Nucleus accumbens (tissue), 56 donors: ENCODE measurements at regions not wholly inside any gene's neighbourhood (a gene's known extent, or its start where the extent isn't known, plus 50 kb on each side); places are given as distances from the start of the nearest gene placed in this dataset.

Experiments used
- DNase-seq, 56 donors: peaks; one replicate each; lab custom pipeline; 2025; lab: John Stamatoyannopoulos, UW

DNA sequence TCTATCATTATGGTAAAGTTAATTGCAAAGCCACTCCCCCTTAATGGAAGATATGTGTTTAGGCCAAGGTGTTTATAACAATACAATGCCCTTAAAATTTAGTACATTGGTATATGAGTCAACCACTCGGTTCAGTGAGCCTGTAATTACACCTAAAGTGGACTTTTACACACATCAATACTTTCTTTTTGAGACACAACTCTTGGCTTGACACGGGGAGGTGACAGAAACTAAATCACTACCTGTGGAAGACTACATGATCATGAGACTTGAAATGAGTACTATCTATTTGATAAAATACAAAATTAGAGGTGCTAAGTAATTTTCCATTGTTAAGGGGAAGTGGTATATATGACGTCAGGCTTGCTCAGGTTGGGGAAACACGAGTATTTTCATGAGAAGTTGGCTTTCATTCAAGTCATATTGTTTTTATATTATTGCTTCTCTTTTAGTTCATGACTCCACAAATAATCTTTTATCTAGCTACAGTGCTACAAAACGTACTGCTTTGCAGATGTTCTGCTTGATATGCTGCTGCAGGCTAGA is 918.3 kb downstream of the ARAP2 start:
- DNase-seq: no peak

DNA sequence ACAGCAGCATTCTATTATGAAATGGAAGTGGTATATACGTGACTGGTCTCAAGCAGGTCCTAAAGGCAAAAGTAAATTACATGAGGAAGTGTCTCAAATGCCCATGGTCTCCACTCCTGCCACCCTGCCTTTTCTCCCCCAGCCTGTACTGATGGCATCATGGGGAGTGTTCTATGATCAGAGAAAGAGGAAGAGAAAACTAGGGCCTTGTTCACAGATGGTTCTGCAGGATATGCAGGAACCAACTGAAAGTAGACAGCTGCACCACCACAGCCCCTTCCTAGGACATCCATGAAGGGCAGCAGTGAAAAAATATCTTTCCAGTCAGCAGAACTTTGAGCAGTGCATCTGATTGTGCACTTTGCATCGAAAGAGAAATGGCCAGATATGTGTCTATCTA is 901.5 kb downstream of the ARAP2 start:
- DNase-seq: no peak

DNA sequence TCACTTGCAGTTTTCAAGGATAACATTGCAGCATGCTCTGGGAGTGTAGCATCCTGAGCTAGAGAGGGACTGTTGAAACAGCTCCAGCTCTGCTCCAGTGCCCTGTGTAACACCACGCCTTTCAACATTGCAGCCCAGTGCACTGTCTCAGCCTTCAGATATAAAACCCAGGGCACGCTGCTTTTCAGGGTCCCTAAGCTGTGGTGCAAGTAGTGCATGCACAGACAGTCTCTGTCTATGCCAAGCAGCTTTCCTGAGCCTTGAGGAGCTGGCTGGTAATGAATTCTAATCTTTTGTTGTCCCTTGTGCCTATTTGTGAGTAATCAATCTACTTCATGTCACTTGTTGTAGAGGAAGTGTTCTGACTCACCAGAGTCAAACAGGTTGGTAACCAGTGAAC is 897.0 kb downstream of the ARAP2 start:
- no peak for DNase-seq

DNA sequence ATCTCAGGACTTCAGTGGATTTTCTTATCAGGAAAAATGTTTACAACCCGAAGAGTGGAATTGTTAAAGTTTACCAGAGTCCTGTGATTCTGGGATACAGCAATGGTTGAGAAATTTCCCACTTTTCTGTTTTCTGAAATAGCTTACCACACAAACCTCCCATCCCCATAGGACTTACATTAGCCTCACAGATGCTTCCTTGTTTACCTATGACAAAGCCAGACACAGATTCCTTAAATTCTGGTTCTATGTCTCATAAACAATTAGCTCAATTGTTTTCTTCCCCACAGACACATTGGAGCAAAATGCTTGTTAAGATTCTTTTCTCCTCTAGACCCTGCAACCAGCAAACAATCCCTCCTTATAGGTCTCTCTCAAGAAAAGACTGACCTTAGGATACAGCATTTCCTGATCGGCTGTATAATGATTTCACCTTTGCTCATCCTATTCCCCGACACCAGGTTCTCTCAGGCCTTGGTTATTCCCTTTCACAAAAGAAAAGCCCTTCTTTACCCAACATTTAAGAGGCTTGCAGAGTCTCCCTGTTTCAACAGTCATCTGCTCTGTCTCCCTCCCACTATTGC is 886.2 kb downstream of the ARAP2 start:
- DNase-seq: no peak

DNA sequence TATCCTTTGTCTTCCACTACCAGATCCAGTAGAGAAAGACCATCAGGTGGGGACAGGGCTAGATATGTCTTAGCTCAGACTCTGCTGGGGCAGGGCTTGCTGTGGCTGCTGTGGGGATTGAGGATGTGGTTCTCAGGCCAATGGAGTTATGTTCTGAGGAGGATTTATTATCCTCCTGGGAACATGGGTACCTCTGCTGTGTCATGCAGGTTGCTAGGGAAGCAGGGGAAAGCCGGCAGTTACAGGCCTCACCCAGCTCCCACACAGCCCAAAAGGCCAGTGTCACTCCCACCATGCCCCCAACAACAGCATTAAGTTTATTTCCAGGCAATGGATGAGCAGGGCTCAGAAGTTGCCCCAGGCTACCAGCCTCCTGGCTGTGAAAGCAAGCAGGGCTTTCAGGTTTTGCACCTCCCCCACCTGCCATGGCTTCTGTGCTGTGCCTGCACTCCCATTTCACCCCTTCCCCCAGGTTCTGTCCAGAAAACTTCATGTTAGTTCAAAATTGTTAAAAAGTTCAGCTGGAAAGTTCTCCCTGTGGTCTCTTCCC is 879.9 kb downstream of the ARAP2 start:
- no peak for DNase-seq

DNA sequence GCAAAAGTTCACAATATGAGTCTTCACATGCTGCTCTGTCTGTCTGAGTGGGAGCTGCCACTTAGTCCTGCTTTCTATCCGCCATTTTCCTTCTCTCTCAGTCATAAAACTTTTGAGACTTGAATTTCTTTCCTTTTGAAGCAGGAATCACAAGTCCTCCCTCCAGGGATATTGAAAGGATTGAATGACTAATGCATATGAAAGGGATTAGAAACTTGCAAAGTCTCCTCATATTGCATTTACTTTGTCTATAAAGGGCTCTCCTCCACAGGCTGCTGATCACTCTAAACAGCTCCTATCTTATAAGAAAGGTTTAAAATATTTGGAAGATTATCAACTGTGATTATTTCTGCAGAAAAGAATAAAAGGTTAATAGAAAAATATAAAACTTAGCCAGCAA is 879.1 kb downstream of the ARAP2 start:
- no peak for DNase-seq

DNA sequence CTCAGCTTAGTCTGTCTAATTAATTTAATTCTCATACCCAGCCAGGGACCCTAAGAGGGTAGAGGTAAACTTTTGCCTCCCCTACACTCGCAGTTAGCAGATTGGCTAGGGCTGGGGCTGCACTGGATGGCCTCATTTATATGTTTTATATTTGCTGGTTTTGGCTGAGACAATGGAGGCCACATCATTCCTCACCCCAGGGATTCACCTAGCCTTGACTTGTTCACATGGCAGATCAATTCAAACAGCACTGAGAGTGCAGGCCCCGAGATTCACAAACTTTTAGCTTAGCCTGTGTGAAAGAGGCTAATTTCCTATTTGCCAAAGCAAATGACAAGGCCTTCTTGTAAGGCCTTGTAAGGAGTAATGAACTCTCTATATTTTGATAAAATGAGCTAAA is 844.4 kb downstream of the ARAP2 start:
- DNase-seq: no peak

DNA sequence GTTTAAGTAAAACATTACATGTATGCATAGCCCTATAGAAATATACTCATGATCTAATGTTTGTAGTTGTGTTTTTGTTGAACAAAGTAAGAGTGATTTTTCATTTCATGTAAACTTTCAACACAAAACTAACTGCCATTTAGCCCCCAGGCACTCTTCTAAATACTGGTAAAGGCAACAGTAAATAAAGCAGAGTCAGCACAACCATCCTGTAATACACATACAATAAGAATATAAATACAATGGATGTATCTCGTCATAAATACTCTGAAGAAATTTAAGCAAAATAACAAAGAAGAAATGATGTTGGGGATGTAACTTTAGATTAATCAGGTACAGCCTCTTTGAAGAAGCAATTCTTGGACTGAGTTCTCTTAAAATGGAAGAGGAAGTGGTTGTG is 821.2 kb downstream of the ARAP2 start:
- no peak for DNase-seq

DNA sequence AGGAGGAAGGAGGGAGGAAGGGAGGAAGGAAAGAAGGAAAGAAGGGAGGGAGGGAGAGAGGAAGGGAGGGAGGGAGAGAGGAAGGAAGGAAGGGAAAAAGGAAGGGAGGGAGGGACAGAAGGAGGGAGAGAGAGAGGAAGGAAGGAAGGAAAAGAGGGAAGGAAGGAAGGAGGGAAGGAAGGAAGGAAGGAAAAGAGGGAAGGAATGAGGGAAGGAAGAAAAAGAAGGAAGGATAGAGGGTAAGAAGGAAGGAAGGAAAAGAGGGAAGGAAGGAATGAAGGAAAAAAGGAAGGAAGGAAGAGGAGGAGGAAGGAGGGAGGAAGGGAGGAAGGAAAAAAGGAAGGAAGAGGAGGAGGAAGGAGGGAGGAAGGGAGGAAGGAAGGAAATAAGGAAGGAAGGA is 796.8 kb downstream of the ARAP2 start:
- no peak for DNase-seq

DNA sequence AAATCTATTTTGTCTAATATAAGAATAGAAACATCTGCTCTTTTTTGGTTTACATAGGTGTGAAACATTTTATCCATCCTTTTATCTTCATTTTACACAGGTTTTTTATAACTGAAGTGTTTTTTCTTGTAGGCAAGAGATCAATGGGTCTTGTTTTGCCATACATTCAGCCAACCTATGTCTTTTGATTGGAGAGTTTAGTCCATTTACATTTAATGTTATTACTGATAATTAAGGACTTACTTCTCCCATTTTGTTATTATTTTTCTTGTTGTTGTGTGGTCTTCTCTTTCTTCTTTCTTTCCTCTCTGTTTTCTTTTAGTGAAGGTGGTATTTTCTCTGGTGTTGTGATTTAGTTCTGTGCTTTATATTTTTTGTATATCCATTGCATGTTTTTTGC is 785.3 kb downstream of the ARAP2 start:
- no peak for DNase-seq

DNA sequence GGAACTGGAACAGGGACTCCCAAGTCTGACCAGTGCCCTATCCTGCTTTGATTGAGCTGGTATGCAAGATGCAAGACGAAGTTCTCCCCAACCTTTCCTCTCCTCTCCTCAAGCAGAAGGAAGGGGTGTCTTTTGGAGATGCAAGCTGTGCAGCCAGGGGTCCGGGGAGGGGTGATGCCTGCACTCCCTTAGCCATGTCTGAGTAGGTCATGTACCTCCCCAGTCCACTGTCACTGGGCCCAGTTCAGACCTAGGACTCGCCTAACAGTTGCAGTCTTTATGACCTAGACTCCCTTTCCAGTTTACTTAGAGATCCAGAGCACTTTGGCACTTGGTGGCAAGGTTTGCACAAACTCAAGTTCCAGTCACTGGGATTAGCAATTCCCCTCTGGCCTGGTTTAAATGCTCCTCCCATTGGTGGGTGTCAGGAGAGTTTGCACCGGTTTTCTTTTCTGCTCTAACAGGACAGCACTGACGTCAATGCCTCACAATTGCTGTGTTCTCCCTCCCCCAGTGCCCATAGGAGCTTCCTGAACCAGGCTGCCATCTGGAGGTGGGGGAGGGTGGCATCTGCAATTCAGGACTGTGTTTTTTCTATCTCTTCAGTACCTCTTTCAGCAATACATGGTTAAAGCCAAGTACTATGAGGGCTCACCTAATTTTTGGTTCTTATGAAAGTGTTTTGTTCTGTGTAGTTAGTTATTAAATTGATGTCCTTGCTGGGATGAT is 782.2 kb downstream of the ARAP2 start:
- peak in 4 of 56 donors; percentile 3 to 11 (median 6) for DNase-seq

DNA sequence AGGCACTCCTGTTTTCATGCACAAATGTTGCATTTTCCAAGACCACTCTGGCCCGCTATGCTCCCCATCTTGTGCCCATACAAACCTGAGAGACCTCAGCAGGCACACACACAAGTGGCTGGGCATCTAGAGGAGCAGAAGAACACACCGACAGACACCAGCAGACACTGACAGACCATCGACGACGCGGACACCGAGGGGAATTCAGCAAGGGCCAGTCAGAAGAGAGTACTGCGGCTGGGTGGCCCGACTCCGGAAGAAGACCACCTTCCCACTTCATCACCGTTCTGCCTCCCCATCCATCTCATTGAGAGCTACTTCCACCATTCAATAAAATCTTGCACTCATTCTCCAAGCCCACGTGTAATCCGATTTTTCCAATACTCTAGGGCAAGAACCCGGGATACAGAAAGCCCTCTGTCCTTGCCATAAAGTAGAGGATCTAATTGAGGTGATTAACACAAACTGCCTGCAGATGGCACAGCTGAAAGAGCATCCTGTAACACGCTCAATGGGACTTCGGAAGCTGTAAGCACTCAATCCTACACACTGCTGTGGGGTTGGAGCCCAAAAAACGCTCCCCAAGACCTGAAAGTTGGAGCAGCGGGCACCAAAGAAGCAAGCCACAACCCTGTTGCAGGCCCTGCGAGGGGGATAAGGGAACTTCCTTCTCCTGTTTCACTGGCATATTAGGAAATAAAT is 780.9 kb downstream of the ARAP2 start:
- peak in 4 of 56 donors; percentile 1 to 11 (median 5) for DNase-seq

DNA sequence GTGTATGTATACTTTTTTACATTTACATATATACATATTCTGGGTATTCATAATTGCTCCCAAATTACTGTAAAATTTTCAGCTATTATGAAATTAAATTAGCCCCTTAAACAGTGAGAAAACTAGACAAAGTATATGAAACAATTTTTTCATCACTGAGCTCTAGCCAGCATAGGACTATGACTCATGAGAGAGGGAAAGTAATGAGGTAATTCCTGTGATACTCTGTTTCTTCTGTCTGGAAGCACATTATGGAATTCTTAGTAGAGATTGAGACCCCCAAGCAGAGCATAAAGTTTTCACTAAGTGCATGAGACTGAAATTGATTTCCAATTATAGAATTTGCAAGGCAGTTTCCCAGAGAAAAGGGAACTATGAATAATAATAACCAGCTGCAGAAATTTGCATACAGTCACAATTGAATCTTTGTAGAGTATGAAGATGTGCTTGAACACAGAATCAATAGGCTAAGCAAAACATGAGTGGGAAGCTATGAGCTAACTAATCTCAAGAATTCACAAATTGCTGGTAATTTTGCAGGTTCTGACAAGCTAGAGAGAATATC is 779.3 kb downstream of the ARAP2 start:
- no peak for DNase-seq

DNA sequence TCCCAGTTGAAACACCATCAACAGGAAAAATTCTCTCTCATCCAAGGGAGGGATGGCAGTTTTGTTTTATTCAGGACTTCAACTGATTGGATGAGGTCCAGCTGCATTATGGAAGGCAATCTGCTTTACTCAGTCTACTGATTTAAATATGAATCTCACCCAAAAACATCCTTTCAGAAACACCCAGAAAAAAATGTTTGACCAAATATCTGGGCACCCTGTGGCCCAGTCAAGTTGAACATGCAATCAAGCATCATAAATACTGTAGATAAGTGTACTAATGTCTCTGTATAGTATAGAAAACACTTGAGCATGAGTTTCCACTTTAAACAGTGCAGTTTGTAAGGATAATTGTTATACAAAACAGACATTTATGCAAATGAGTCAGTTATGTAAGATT is 753.2 kb downstream of the ARAP2 start:
- no peak for DNase-seq

DNA sequence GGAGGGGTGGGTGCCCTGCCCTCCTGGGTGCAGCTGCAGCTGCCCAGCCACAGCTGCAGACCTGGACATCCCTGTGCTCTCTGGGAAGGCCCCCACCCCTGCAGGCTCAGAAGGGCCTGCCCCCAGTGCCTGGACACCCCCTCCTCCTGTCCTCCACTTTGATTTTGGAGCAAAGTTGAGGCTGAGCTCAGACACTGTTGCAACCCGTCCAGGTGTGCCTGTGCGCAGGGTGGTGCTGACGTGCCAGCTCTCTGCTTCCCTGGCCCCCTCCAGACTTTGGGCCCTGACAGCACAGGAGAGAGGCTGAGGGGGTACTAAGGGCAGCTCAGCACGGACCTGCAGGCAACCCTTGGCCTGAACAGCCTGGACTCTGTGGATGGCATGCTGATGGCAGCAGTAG is 750.3 kb downstream of the ARAP2 start:
- DNase-seq: peak in 1 of 56 donors; percentile 3

DNA sequence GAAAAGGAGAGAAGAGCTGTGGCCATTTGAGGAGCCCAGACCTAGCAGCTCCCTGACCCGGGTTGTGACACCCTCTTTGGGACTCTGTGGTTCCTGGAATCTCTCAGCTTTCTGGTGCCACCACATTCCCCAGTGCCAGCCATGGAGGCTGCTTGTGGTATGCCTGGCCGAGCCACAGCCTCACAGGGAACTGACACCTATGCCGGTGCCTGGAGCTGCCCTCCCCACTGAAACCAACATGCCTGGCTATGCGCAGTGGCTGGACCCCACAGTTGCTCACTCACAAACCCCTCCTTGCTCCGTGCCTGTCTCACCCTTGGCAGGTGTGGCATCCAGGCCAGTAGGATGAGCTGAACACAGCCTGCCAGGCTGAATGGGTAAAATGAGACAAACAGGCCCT is 749.4 kb downstream of the ARAP2 start:
- no peak for DNase-seq

DNA sequence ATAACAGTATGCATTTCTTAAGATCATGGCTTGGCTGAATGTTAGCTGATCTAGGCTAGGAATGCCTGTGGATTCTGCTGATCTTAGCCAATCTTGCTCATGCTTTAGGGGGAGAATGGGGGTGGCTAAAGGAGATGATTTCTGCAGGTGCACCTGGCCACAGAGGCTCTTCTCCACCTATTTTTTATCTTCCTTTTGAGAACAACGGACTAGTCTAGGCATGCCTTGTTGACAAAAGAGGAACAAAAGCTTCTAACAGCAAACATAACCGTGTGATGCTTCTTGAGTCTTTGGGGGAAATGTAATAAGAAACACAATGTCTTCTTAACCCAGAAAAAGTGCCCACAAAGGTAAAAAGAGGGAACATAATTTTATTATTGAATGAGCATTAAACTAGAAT is 743.5 kb downstream of the ARAP2 start:
- DNase-seq: no peak

DNA sequence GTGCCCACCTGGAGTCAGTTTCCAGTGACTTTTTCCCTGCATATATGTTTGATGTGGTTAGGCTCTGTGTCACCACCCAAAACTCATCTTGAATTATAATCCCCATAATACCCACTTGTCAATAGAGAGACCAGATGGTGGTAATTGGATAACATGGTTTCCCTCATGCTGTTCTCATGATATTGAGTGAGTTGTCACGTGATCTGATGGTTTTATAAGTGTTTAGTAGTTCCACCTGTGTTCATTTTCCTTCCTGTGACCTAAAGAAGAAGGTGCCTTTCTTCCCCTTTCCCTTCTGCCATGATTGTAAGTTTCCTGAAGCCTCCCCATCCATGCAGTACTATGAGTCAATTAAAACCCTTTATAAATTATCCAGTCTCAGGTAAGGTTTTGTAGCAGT is 740.9 kb downstream of the ARAP2 start:
- no peak for DNase-seq

DNA sequence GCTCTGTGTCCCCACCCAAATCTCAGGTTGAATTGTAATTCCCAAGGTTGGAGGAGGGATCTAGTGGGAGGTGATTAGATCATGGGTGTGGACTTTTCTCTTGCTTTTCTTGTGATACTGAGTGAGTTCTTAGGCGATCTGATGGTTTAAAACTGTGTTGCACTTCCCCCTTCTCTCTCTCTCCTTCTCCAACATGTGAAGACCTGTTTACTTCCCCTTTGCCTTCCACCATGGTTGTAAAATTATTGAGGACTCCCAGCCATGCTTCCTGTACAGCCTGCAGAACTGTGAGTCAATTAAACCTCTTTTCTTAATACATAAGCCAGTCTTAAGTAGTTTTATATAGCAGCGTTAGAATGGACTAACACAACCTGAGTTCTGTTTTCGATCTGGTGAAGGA is 738.2 kb downstream of the ARAP2 start:
- no peak for DNase-seq

DNA sequence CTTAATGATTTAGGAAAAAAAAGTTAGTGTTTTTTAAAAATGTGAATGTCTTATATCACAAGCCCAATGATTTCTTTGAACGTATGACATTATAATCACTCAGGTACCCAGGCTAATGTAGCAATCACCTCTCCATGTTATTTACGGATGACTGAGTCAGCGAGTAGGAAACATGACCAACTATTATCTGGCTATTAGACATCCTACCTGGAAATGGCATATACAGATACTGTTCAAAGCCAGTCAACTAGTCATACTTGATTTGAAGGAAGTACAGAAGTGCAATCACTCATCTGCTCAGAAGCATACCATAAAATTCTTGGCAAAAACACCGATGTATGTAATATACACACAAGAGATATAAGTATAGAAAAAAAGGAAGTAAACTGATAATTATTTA is 732.5 kb downstream of the ARAP2 start:
- DNase-seq: no peak

DNA sequence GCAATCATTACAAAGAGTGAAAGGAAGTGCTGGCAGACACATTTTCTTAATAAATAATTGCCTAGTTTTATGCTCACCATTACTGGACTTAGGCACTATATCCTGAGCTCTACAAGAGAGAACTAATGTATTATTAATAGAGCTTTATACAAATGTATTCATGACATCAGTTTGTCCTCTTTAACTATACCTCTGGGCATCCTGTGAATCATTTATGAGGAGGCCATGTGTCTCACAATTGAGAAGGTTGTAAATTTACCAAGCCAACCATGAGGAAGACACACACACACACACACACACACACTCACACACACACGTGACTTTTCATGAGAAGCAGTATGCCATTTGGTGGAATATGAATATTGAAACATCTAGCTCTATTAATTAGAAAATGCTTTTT is 728.2 kb downstream of the ARAP2 start:
- no peak for DNase-seq
